GM12878 (cell line): ENCODE measurements at regions not wholly inside any gene's neighbourhood (a gene's known extent, or its start where the extent isn't known, plus 50 kb on each side); places are given as distances from the start of the nearest gene placed in this dataset.

ENCODE experiments used
- ATAC-seq: fragments of 200-7000 bp; cut with Tn5 transposase; 3 replicates; pipeline ENCODE4 v1.9.1; 2020; ENCODE audit warnings: mild to moderate bottlenecking, moderate library complexity
- BruUV-seq: library from RNA; stranded (reverse); fragments of 400-500 nt; replicated peaks from 2 replicates; lab custom pipeline; 2021; lab: Mats Ljungman, UMichigan
- CTCF ChIA-PET: fragments of 300-600 bp; sonication (Branson Sonifier 250); formaldehyde crosslinking; extraction: SDS; loops from one replicate; lab custom pipeline; 2021; ENCODE audit warnings: inconsistent platforms; lab: Yijun Ruan, JAX
- POLR2A ChIA-PET: fragments of 350-600 bp; formaldehyde crosslinking; extraction: SDS; loops from one replicate; lab custom pipeline; 2021; ENCODE audit warnings: inconsistent platforms; lab: Charles Lee
- RAD21 ChIA-PET: fragments of 300-600 bp; sonication (Branson Sonifier 250); formaldehyde crosslinking; loops from one replicate; lab custom pipeline; 2023; ENCODE audit warnings: antibody characterized with exemption; ENCODE audit not compliant: unreplicated experiment; lab: Charles Lee
- SMC1A ChIA-PET: fragments of 300-600 bp; sonication (Branson Sonifier 250); formaldehyde crosslinking; loops from one replicate; lab custom pipeline; 2023; ENCODE audit not compliant: unreplicated experiment, uncharacterized antibody; lab: Charles Lee
- DNase-seq: peaks from one replicate; pipeline ENCODE4 v3.0.0-alpha.2; 2011; ENCODE audit warnings: low read depth, low spot score
- FAIRE-seq: peaks from 3 replicates; lab custom pipeline; 2011; peaks lifted over from hg19 to GRCh38; lab: Jason Lieb, UNC
- H2AFZ ChIP-seq: 2 replicates; pipeline ENCODE4 v1.6.0; 2011; ENCODE audit warnings: low read depth, low read length, control low read depth; ENCODE audit not compliant: control insufficient read depth
- H3K27ac ChIP-seq: 2 replicates; pipeline ENCODE4 v1.5.1; 2011; ENCODE audit warnings: control low read depth; ENCODE audit not compliant: control insufficient read depth, insufficient read depth
- H3K27me3 ChIP-seq, 2 experiments: replicated peaks in 1 of 2; 2 replicates each; pipeline versions ENCODE4 v1.6.0 to v1.6.1; 2011; ENCODE audit warnings: low read length in 1 of 2; ENCODE audit not compliant: control insufficient read depth in 2 of 2, insufficient read depth in 2 of 2
- H3K36me3 ChIP-seq, 2 experiments: 2 replicates each; pipeline ENCODE4 v1.5.1; 2011; ENCODE audit warnings: low read length in 1 of 2; ENCODE audit not compliant: control insufficient read depth in 2 of 2, insufficient read depth in 2 of 2
- H3K4me1 ChIP-seq: 2 replicates; pipeline ENCODE4 v1.6.1; 2011; ENCODE audit warnings: mild to moderate bottlenecking, low read length, moderate library complexity, mixed read lengths; ENCODE audit not compliant: control insufficient read depth, insufficient read depth
- H3K4me2 ChIP-seq: 2 replicates; pipeline ENCODE4 v1.6.0; 2011; ENCODE audit warnings: control low read depth; ENCODE audit not compliant: control insufficient read depth, insufficient read depth
- H3K4me3 ChIP-seq: fragments of 200-600 bp; sonication (generic); 2 replicates; pipeline ENCODE4 v1.5.1; 2016
- H3K79me2 ChIP-seq: 2 replicates; pipeline ENCODE4 v1.6.0; 2011; ENCODE audit warnings: low read length; ENCODE audit not compliant: control insufficient read depth, insufficient read depth
- H3K9ac ChIP-seq: 2 replicates; pipeline ENCODE4 v1.8.0; 2011; ENCODE audit warnings: low read length, control low read depth, mixed read lengths; ENCODE audit not compliant: control insufficient read depth, insufficient read depth
- H3K9me3 ChIP-seq: replicated peaks from 3 replicates; pipeline ENCODE4 v1.5.1; 2011; ENCODE audit warnings: mild to moderate bottlenecking, low read length; ENCODE audit not compliant: control insufficient read depth, insufficient read depth
- H4K20me1 ChIP-seq: 2 replicates; pipeline ENCODE4 v1.6.0; 2011; ENCODE audit not compliant: control insufficient read depth, insufficient read depth
- BHLHE40 ChIP-seq, 2 experiments: fragments of 450-650 bp in 1 of 2; IDR thresholded peaks; 2 replicates each; pipeline ENCODE4 v1.6.1; 2011 to 2017; ENCODE audit warnings: low read depth in 2 of 2, borderline replicate concordance in 1 of 2, improper control_type of control experiment in 1 of 2, low read length in 1 of 2, mild to moderate bottlenecking in 1 of 2
- CBFB ChIP-seq: IDR thresholded peaks from 2 replicates; pipeline ENCODE4 v1.6.1; 2016; ENCODE audit warnings: antibody characterized with exemption, low read depth
- EED ChIP-seq: sonication (generic); IDR thresholded peaks from 2 replicates; pipeline ENCODE4 v1.6.1; 2016; ENCODE audit warnings: antibody characterized with exemption, low read depth
- FOXM1 ChIP-seq: IDR thresholded peaks from 2 replicates; pipeline ENCODE4 v1.6.1; 2012; ENCODE audit warnings: low read depth, mild to moderate bottlenecking, inconsistent platforms, low read length, moderate library complexity
- GATAD2B ChIP-seq: fragments of 450-650 bp; conservative IDR thresholded peaks from 2 replicates; pipeline ENCODE4 v1.6.1; 2017; ENCODE audit warnings: low read depth, mild to moderate bottlenecking, moderate library complexity
- IRF3 ChIP-seq: fragments of 450-650 bp; IDR thresholded peaks from 2 replicates; pipeline ENCODE4 v1.6.1; 2014; ENCODE audit warnings: mild to moderate bottlenecking
- IRF5 ChIP-seq: fragments of 450-650 bp; IDR thresholded peaks from 2 replicates; pipeline ENCODE4 v1.6.1; 2017; ENCODE audit warnings: borderline replicate concordance
- NRF1 ChIP-seq: conservative IDR thresholded peaks from 2 replicates; pipeline ENCODE4 v1.6.1; 2011; ENCODE audit warnings: mild to moderate bottlenecking, low read depth, low read length, improper control_type of control experiment
- POU2F2 ChIP-seq: IDR thresholded peaks from 3 replicates; pipeline ENCODE4 v1.6.1; 2011; ENCODE audit warnings: low read depth, mild to moderate bottlenecking, low read length, borderline replicate concordance
- RELB ChIP-seq: fragments of 450-650 bp; IDR thresholded peaks from 2 replicates; pipeline ENCODE4 v1.6.1; 2017; ENCODE audit warnings: low read depth, mild to moderate bottlenecking, moderate library complexity
- SMAD5 ChIP-seq: IDR thresholded peaks from 2 replicates; pipeline ENCODE4 v1.6.1; 2016; ENCODE audit warnings: antibody characterized with exemption, low read depth
- SRF ChIP-seq, 2 experiments: IDR thresholded peaks; 2 replicates each; pipeline ENCODE4 v1.6.1; 2011; ENCODE audit warnings: low read depth in 2 of 2, low read length in 2 of 2, mild to moderate bottlenecking in 1 of 2, moderate library complexity in 1 of 2
- SUPT20H ChIP-seq: IDR thresholded peaks from 2 replicates; pipeline ENCODE4 v1.6.1; 2011; ENCODE audit warnings: low read depth, mild to moderate bottlenecking, low read length, moderate library complexity, borderline replicate concordance; ENCODE audit not compliant: control insufficient read depth
- ZBED1 ChIP-seq: IDR thresholded peaks from 2 replicates; pipeline ENCODE4 v1.6.1; 2016; ENCODE audit warnings: borderline replicate concordance
- in situ Hi-C: fragments of 300-500 bp; cut with MboI; formaldehyde crosslinking; loops from 9 replicates; pipeline ENCODE4 v1.14.3; 2018; ENCODE audit warnings: mixed read lengths
- intact Hi-C: fragments of 100-400 bp; cut with micrococcal nuclease; formaldehyde crosslinking; loops from one replicate; pipeline ENCODE4 v1.14.2; 2022; ENCODE audit not compliant: unreplicated experiment
- TF ChIP-seq, protein P1 (sequence below): fragments of 450-650 bp; conservative IDR thresholded peaks from 2 replicates; pipeline ENCODE4 v1.6.1; 2017; ENCODE audit warnings: mild to moderate bottlenecking, moderate library complexity

- TF ChIP-seq RELB, result no peak
Observed at GRCh38 chr4:189285377-189285776, 655.3 kb upstream of the FRG1 start (continued).

DNA sequence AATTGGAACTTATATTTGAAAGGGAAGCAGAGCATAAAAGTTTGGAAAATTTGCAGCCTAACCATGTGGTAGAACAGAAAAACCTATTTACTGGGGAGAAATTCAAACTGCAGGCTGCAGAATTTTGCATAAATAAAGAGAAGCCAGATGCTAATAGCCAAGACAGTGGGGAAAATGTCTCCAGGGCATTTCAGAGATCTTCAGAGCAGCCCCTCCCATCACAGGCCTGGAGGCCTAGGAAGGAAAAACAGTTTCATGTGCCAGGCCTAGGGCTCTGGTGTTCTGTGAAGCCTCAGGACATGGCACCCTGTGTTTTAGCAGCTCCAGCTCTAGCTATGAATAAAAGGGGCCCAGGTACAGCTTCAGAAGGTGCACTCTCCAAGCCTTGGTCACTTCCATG is 648.7 kb upstream of the FRG1 start:
- no peaks in the 10 kb centered on the region for H3K79me2 ChIP-seq
- in situ Hi-C loops (no loop called here), intact Hi-C loops (no loop called here)
- no peaks in the 10 kb centered on the region for H3K4me1 ChIP-seq
- no peak overlapping the region for H3K4me3 ChIP-seq
- DNase-seq (no peak), FAIRE-seq (no peak), ATAC-seq (no peak)
- ChIA-PET POLR2A (no interaction called here), CTCF (no interaction called here), RAD21 (no interaction called here), SMC1A (no interaction called here)
- no peaks in the 10 kb centered on the region for H3K9me3 ChIP-seq
- H3K4me2 ChIP-seq, result no peak overlapping the region
- H4K20me1 ChIP-seq, result no peaks in the 10 kb centered on the region
- H3K27me3 ChIP-seq, result no peaks in the 10 kb centered on the region
- BruUV-seq, result no TSS peak
- H3K36me3 ChIP-seq, result no peaks in the 10 kb centered on the region
- no peak overlapping the region for H2AFZ ChIP-seq
- H3K9ac ChIP-seq, result no peak overlapping the region
- no peak overlapping the region for H3K27ac ChIP-seq
- TF ChIP-seq NRF1 (no peak), IRF5 (no peak), EED (no peak), BHLHE40 (IDR thresholded peaks at IDR 0.05; ENCODE audit: borderline replicate concordance in 1 of 2, low read depth in 2 of 2, low read length in 1 of 2) (no peak), POU2F2 (no peak), SRF (IDR thresholded peaks at IDR 0.05; ENCODE audit: low read depth in 2 of 2, low read length in 2 of 2) (no peak), SMAD5 (no peak), SUPT20H (no peak), CBFB (no peak), IRF3 (no peak), ZBED1 (no peak), GATAD2B (no peak), FOXM1 (no peak)
- TF ChIP-seq, protein P1, sequence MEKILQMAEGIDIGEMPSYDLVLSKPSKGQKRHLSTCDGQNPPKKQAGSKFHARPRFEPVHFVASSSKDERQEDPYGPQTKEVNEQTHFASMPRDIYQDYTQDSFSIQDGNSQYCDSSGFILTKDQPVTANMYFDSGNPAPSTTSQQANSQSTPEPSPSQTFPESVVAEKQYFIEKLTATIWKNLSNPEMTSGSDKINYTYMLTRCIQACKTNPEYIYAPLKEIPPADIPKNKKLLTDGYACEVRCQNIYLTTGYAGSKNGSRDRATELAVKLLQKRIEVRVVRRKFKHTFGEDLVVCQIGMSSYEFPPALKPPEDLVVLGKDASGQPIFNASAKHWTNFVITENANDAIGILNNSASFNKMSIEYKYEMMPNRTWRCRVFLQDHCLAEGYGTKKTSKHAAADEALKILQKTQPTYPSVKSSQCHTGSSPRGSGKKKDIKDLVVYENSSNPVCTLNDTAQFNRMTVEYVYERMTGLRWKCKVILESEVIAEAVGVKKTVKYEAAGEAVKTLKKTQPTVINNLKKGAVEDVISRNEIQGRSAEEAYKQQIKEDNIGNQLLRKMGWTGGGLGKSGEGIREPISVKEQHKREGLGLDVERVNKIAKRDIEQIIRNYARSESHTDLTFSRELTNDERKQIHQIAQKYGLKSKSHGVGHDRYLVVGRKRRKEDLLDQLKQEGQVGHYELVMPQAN, result no peak
